Ectodermal cell (in vitro differentiated cells): ENCODE measurements at regions not wholly inside any gene's neighbourhood (a gene's known extent, or its start where the extent isn't known, plus 50 kb on each side); places are given as distances from the start of the nearest gene placed in this dataset.

Source experiments
- H3K27ac ChIP-seq: 2 replicates; pipeline ENCODE4 v1.7.0; 2013; ENCODE audit warnings: mild to moderate bottlenecking, low read depth, low read length; ENCODE audit not compliant: insufficient read depth, poor library complexity, severe bottlenecking
- H3K27me3 ChIP-seq: 2 replicates; pipeline ENCODE4 v1.7.0; 2013; ENCODE audit warnings: mild to moderate bottlenecking, low read length; ENCODE audit not compliant: insufficient read depth, control insufficient read depth, poor library complexity, severe bottlenecking
- H3K36me3 ChIP-seq: one replicate; pipeline ENCODE4 v1.7.0; 2013; ENCODE audit warnings: low read length; ENCODE audit not compliant: control insufficient read depth, insufficient read depth
- H3K4me1 ChIP-seq: one replicate; pipeline ENCODE4 v1.7.0; 2013; ENCODE audit warnings: low read length; ENCODE audit not compliant: control insufficient read depth, insufficient read depth
- H3K4me3 ChIP-seq: 2 replicates; pipeline ENCODE4 v1.7.0; 2013; ENCODE audit warnings: low read depth, low read length, control low read depth; ENCODE audit not compliant: insufficient read depth
- H3K9me3 ChIP-seq: 2 replicates; pipeline ENCODE4 v1.7.0; 2013; ENCODE audit warnings: mild to moderate bottlenecking, low read length, moderate library complexity; ENCODE audit not compliant: control insufficient read depth
- WGBS, 2 experiments: methylation state at CpG; one replicate each; pipeline ENCODE4 v1.1.7; 2013; ENCODE audit warnings: missing lambda C conversion rate in 2 of 2; 5-methylcytosine and 5-hydroxymethylcytosine counted together

DNA sequence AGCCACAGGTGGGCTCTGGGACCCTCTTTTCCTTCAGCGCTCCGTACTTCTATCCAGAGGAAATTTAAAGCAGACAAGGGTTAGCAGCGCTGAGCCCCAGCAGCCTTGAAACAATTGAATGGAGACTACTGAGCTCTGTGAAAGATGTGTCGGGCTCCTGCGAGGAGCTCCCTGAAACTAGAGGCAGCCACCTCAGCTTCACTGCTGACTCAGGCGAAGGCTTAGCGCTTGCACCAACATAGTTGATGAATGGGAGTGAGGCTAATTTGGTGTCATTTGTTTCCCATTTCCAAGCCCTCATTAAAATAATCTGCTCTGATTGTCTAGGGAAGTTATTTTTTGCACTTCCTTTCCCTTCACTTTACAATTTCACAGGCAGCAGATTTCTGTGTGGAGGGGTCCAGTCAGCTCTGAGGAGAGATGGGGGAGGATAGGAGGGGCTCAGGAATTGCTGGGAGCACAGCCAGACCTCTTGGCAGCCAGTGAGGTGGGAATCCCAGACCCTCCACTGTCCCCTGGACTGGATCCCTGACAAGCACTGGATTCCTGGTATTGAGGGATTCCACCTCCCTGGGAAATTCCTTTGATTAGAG, 398.9 kb upstream of the PLXNA2 start:
- Histone ChIP-seq H3K4me3 (no peak overlapping the region), H3K27me3 (no peaks in the 10 kb centered on the region), H3K27ac (no peak overlapping the region), H3K4me1 (peaks cover 4% of the 10 kb centered on the region), H3K9me3 (no peaks in the 10 kb centered on the region), H3K36me3 (no peaks in the 10 kb centered on the region)
- 80 to 87% methylated on average over 6 to 7 of the region's 7 CpGs for WGBS, 2 experiments

DNA sequence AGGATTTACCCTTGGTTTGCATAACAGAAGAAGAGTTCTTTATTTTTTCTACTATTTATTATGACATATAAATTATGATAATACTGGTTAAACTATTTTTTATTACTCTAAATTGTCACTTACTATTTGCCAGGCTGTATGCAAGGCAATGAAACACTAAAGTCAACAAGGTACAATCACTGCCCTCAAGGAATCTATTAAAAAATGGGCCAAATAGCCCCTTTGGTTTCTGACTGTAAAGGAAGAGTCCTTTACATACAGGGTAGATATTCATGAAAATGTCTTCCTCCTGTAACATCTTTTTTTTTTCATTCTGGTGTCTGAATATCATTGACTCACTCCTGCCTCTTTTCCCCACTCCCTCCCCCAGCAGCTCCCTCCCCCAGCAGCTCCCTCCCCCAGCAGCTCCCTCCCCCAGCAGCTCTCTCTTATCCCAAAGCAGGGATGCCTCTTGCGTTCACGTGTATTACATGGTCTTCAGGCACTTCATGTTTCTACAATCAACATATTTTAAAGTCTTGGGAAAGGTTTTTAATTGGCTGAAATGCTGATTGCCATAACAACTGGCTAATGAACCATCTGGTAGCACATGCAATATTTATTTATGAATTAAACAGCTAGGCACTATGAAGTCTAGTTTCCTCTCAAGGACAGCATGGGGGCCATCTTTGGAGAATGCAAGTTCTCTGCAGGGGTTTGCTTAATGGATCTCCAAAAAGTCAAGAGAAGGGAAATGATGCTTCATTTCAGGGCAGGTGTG, 400.4 kb upstream of the PLXNA2 start:
- Histone ChIP-seq H3K4me3 (no peak overlapping the region), H3K36me3 (no peaks in the 10 kb centered on the region), H3K4me1 (peaks cover 4% of the 10 kb centered on the region), H3K27ac (no peak overlapping the region), H3K9me3 (no peaks in the 10 kb centered on the region), H3K27me3 (no peaks in the 10 kb centered on the region)
- 31 to 42% methylated on average over 2 of the region's 2 CpGs for WGBS, 2 experiments

DNA sequence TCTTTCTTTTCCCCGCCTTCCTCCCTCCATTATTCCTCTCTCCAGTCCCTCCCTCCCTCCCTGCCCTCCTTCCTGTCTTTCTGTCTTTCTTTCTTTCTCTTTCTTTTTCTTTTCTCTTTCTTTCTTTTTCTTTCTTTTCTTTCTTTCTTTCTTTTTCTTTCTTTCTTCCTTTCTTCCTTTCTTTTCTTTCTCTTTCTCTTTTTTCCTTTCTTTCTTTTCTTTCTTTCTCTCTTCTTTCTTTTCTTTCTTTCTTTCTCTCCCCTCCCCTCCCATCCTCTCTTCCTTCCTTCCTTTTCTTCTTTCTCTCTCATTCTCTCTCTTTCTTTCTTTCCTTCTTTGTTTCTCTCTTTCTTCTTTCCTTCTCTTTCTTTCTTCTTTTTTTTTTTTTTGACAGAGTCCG, 402.2 kb upstream of the PLXNA2 start:
- 86 to 87% methylated on average over 2 of the region's 2 CpGs for WGBS, 2 experiments
- no peak overlapping the region for H3K4me3 ChIP-seq
- no peaks in the 10 kb centered on the region for H3K27me3 ChIP-seq
- peaks cover 4% of the 10 kb centered on the region for H3K4me1 ChIP-seq
- no peaks in the 10 kb centered on the region for H3K36me3 ChIP-seq
- no peaks in the 10 kb centered on the region for H3K9me3 ChIP-seq
- no peak overlapping the region for H3K27ac ChIP-seq

DNA sequence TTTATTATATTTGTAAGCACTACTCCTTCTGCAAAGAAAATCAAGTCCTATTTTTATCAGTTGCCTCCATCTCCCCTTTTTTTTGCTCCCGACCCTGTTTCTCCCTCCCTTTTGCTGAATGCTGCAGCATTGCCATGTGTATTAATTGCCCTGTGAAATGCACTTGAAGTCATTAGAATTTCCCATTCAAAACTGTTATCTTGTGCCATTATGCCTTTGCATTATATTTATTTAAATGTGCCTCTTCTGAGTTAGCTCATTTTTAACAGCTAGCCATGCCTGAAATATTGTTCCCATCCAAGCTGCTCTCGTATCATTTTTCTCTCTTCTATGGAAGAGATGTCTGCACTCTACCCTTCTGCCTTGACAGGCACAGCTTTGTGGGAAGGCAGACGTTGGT, 404.0 kb upstream of the PLXNA2 start:
- H3K4me1 ChIP-seq = peaks cover 3% of the 10 kb centered on the region
- H3K27me3 ChIP-seq = no peaks in the 10 kb centered on the region
- H3K4me3 ChIP-seq = no peak overlapping the region
- WGBS, 2 experiments = 89 to 93% methylated on average over 3 of the region's 3 CpGs
- no peak overlapping the region for H3K27ac ChIP-seq
- no peaks in the 10 kb centered on the region for H3K9me3 ChIP-seq
- H3K36me3 ChIP-seq = no peaks in the 10 kb centered on the region

DNA sequence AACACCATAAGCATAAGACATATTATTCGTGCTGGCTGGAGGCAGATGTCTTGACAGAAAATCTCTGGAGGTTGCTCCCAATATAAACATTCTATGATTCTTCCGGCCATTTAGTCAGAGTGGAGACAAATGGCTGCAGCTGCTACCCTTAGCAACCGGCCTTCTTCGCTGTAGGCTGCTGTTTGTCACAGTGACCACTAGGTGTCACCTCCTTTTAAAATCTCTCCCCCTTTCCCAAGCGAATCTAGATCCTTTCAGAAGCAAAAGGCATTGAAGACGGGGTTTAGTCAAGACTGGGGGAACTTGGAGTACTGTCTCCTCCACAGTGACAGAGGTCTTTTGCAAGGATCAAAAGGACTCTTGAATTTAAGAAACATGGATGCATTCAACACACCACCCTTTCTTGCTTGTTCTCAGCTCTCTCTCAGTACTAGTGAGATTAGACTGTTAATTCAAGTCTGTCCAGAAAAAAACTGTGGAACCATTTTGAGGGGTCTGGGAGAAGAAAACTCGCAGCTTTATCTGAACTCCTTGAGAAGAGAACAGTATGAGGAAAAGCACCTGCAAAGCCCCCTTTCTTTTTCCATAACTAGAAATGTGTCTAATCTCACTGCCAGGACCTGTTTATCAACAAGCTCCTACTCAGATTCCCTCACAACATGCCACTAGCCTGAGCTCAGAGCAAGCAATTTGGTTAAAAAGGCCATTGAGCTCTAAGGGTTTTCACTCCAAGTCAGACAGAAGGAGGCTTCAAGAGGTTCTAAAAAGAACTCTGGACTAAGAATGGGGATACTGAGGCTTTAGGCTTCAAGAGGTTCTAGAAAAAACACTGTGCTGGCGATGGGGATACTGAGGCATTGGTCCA, 408.3 kb upstream of the PLXNA2 start:
- Histone ChIP-seq H3K4me1 (no peaks in the 10 kb centered on the region), H3K27ac (no peak overlapping the region), H3K27me3 (no peaks in the 10 kb centered on the region), H3K9me3 (no peaks in the 10 kb centered on the region), H3K4me3 (no peak overlapping the region), H3K36me3 (no peaks in the 10 kb centered on the region)
- 30 to 33% methylated on average over 8 of the region's 8 CpGs for WGBS, 2 experiments

DNA sequence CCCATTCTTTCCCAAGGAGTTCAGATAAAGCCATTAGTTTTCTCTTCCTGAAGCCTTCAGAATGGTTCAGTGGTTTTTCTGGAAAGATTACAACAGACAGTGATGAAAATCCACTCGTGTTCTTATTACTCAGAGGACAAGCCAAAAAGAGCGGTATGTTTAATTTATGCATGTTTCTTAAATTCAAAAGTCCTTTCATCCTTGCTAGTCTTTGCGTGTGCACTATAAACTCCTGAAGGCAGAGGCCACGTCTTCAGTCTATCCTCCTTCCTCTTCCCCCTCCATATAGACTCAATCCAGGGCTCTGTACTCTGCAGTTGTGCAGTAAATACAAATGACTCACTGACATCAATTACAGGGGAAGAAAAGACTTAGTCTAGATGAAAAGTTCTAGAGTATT, 409.2 kb upstream of the PLXNA2 start:
- WGBS, 2 experiments = 94 to 100% methylated on average over 4 of the region's 4 CpGs

DNA sequence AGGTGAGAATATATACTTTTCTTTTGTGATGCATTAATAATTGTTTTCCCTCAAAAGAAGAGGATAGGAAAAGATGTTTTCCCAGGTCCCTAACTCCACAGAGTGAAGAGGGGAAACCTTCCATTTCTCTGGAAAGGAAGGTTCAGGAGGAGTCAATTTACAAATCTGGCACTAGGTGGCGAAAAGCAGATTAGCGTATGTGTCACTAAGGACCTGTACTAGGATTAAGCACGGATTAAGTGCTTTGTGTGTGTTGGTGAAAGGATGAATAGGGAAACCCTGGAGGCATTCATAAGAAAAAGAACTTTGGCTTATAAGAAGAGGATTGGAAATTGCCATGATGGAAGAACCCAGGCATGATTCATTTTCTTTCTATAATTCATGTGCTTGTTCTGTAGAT, 410.1 kb upstream of the PLXNA2 start:
- WGBS, 2 experiments = 43 to 53% methylated on average over 3 of the region's 3 CpGs
- Histone ChIP-seq H3K27ac (no peak overlapping the region), H3K27me3 (no peaks in the 10 kb centered on the region), H3K4me3 (no peak overlapping the region), H3K9me3 (no peaks in the 10 kb centered on the region), H3K36me3 (no peaks in the 10 kb centered on the region), H3K4me1 (no peaks in the 10 kb centered on the region)

More for the DNA sequence above, 409.2 kb upstream of the PLXNA2 start:
- Histone ChIP-seq H3K4me1 (no peaks in the 10 kb centered on the region), H3K9me3 (no peaks in the 10 kb centered on the region), H3K36me3 (no peaks in the 10 kb centered on the region), H3K27me3 (no peaks in the 10 kb centered on the region), H3K4me3 (no peak overlapping the region), H3K27ac (no peak overlapping the region)

DNA sequence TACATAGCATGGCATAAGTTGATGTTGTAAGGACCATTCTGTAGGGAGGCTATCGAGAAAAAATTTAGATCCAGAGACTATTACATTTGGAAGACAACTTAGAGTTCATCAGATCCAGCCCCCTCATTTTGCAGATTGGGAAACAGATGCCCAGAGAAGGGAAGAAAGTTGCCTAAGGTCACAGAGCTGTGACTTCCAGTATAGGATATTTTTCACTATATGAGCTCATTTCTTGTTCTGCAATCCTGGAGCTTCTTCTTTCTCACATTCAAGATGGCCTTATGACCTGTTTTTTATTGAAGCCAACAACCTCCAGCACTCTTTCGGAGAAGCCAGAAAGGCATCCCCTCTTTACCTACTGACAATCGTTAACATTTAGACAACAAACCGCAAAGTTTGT, 421.8 kb upstream of the PLXNA2 start:
- Histone ChIP-seq H3K9me3 (no peaks in the 10 kb centered on the region), H3K27me3 (no peaks in the 10 kb centered on the region), H3K27ac (no peak overlapping the region), H3K4me1 (no peaks in the 10 kb centered on the region), H3K4me3 (no peak overlapping the region), H3K36me3 (no peaks in the 10 kb centered on the region)
- WGBS, 2 experiments = 94 to 95% methylated on average over 4 of the region's 4 CpGs

DNA sequence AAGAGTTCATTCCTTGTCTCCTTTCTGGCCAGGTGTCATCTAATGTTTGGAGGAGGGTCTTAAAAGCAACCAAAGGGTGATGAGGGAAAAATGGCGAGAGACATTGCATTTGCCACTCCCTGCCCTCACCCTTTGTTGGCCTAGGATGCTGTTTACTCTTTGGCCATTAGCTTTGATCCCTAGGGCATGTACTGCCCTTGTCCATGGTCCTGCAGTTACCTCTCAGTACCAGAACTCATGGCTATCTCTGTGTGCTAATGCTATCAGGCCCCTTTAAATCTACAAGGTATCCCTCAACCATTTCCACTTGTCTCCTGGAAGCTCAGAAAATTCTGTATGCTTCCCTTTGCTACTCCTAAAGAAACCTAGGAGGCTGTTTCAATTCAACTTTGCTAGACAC, 424.8 kb upstream of the PLXNA2 start:
- H3K36me3 ChIP-seq = no peaks in the 10 kb centered on the region
- H3K4me3 ChIP-seq = no peak overlapping the region
- H3K4me1 ChIP-seq = no peaks in the 10 kb centered on the region
- WGBS, 2 experiments = 79 to 80% methylated on average over 1 of the region's 1 CpG
- no peaks in the 10 kb centered on the region for H3K27me3 ChIP-seq
- no peak overlapping the region for H3K27ac ChIP-seq
- H3K9me3 ChIP-seq = no peaks in the 10 kb centered on the region

DNA sequence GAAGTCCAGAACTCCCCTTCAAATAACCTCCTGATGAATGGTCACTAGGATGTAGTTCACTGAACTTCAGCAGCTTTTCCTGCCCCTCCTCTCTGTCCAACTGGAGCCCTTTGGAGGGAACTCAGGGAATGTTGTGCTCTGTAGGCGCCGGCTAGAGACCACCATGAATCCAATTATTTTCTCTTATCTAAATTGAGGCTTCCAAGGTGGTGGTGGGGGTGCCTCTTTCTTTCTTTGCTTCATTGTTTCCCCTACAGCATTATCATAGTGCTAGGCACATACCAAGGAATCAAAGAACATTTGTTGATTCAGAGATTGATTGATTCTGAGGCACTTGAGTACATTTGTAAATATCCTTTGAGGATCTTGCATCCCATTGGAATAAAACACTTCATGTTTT, 426.6 kb upstream of the PLXNA2 start:
- H3K27me3 ChIP-seq = no peaks in the 10 kb centered on the region
- WGBS, 2 experiments = 100% methylated on average over 2 of the region's 2 CpGs; no CpG with 5 or more reads in 1 of the 2 experiments
- no peaks in the 10 kb centered on the region for H3K9me3 ChIP-seq
- no peaks in the 10 kb centered on the region for H3K36me3 ChIP-seq
- no peaks in the 10 kb centered on the region for H3K4me1 ChIP-seq
- no peak overlapping the region for H3K27ac ChIP-seq
- H3K4me3 ChIP-seq = no peak overlapping the region
